OCI-LY1 (cell line): ENCODE measurements at regions not wholly inside any gene's neighbourhood (a gene's known extent, or its start where the extent isn't known, plus 50 kb on each side); places are given as distances from the start of the nearest gene placed in this dataset.
"Not testable (repeated sequence)": the region's sequence is repeated elsewhere in the genome, so short reads cannot be mapped to it uniquely, and the experiment has no call there.

ENCODE experiments used
- H2AFZ ChIP-seq: fragments of 200-600 bp; sonication (generic), shearing (Covaris generic); 2 replicates; pipeline ENCODE4 v1.6.0; 2014; ENCODE audit warnings: antibody characterized with exemption, mild to moderate bottlenecking, low read length
- H3F3A ChIP-seq: fragments of 200-600 bp; sonication (generic), shearing (Covaris generic); 2 replicates; pipeline ENCODE4 v1.6.0; 2014; ENCODE audit warnings: mild to moderate bottlenecking, antibody characterized with exemption, low read length, moderate library complexity; ENCODE audit not compliant: insufficient read depth
- H3K27ac ChIP-seq: fragments of 200-600 bp; sonication (generic); 2 replicates; pipeline ENCODE4 v1.5.1; 2014; ENCODE audit warnings: low read length, mixed run types, mild to moderate bottlenecking, low read depth; ENCODE audit not compliant: poor library complexity, severe bottlenecking
- H3K27me3 ChIP-seq: fragments of 200-600 bp; sonication (generic); 2 replicates; pipeline ENCODE4 v1.6.0; 2014; ENCODE audit warnings: antibody characterized with exemption, mild to moderate bottlenecking, low read length, moderate library complexity; ENCODE audit not compliant: insufficient read depth
- H3K36me3 ChIP-seq: fragments of 200-600 bp; sonication (generic); 2 replicates; pipeline ENCODE4 v1.6.1; 2014; ENCODE audit warnings: mild to moderate bottlenecking, antibody characterized with exemption, low read length, moderate library complexity, mixed read lengths; ENCODE audit not compliant: insufficient read depth
- H3K4me1 ChIP-seq: fragments of 200-600 bp; sonication (generic); 2 replicates; pipeline ENCODE4 v1.5.1; 2014; ENCODE audit warnings: mild to moderate bottlenecking, low read length, moderate library complexity; ENCODE audit not compliant: insufficient read depth, severe bottlenecking
- H3K4me2 ChIP-seq: fragments of 200-600 bp; sonication (generic), shearing (Covaris generic); 2 replicates; pipeline ENCODE4 v1.6.1; 2014; ENCODE audit warnings: low read length
- H3K4me3 ChIP-seq: fragments of 200-600 bp; sonication (generic); 2 replicates; pipeline ENCODE4 v1.5.1; 2014; ENCODE audit warnings: low read length, low read depth, mild to moderate bottlenecking, mixed read lengths; ENCODE audit not compliant: poor library complexity, severe bottlenecking
- H3K79me2 ChIP-seq: fragments of 200-600 bp; shearing (Covaris generic); 2 replicates; pipeline ENCODE4 v1.6.1; 2016; ENCODE audit warnings: mixed run types, low read length, mixed read lengths; ENCODE audit not compliant: insufficient read depth
- H3K9ac ChIP-seq: fragments of 200-600 bp; sonication (generic), shearing (Covaris generic); 2 replicates; pipeline ENCODE4 v1.6.1; 2014; ENCODE audit warnings: mild to moderate bottlenecking, low read length, mixed read lengths
- H3K9me2 ChIP-seq: fragments of 200-600 bp; sonication (generic), shearing (Covaris generic); 2 replicates; pipeline ENCODE4 v1.6.1; 2014; ENCODE audit warnings: low read depth, mild to moderate bottlenecking, low read length, mixed read lengths
- H3K9me3 ChIP-seq: fragments of 200-600 bp; shearing (Covaris generic); 2 replicates; pipeline ENCODE4 v1.6.1; 2014; ENCODE audit warnings: low read length, mixed read lengths
- H4K20me1 ChIP-seq: fragments of 200-600 bp; sonication (generic), shearing (Covaris generic); 2 replicates; pipeline ENCODE4 v1.6.0; 2016; ENCODE audit warnings: mild to moderate bottlenecking, low read length; ENCODE audit not compliant: insufficient read depth
- EZH2 ChIP-seq: fragments of 200-600 bp; sonication (generic), shearing (Covaris generic); IDR thresholded peaks from 2 replicates; pipeline ENCODE4 v1.8.0; 2017; ENCODE audit warnings: borderline replicate concordance, mixed run types, mild to moderate bottlenecking, antibody characterized with exemption, low read length, moderate library complexity, mixed read lengths
- TF ChIP-seq, protein P1 (sequence below): fragments of 200-600 bp; sonication (generic), shearing (Covaris generic); IDR thresholded peaks from 2 replicates; pipeline ENCODE4 v1.5.1; 2017; ENCODE audit warnings: mild to moderate bottlenecking, antibody characterized with exemption, low read length, moderate library complexity, mixed read lengths

DNA sequence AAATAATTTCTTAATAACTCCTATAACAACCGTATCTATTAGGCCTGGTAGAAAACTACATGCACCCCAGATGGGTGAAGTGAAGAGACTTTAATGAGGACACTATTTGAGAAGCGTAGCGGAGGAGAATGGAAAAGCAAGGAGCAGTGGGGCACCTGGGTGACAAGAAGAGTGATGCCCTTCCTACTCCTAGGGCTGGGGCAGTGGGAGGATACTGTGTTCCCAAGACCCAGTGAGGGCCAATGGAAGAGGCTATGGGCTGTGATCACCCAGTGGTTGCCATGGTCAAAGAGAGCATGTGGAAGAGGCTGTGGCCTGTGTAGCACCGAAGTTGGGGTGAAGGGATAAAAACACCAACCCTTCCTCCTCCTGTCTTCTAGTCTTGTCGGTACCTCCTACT is 86.5 kb upstream of the SHISA3 start:
- H3K4me3 ChIP-seq: no peak overlapping the region
- H2AFZ ChIP-seq: no peak overlapping the region
- H4K20me1 ChIP-seq: no peaks in the 10 kb centered on the region
- H3K9me2 ChIP-seq: no peaks in the 10 kb centered on the region
- H3K36me3 ChIP-seq: no peaks in the 10 kb centered on the region
- no peak overlapping the region for H3K9ac ChIP-seq
- no peak overlapping the region for H3K4me2 ChIP-seq
- no peaks in the 10 kb centered on the region for H3K4me1 ChIP-seq
- no peaks in the 10 kb centered on the region for H3F3A ChIP-seq
- no peaks in the 10 kb centered on the region for H3K9me3 ChIP-seq
- H3K79me2 ChIP-seq: no peaks in the 10 kb centered on the region
- H3K27me3 ChIP-seq: no peaks in the 10 kb centered on the region
- no peak overlapping the region for H3K27ac ChIP-seq
- no peak for TF ChIP-seq EZH2
- TF ChIP-seq, protein P1, sequence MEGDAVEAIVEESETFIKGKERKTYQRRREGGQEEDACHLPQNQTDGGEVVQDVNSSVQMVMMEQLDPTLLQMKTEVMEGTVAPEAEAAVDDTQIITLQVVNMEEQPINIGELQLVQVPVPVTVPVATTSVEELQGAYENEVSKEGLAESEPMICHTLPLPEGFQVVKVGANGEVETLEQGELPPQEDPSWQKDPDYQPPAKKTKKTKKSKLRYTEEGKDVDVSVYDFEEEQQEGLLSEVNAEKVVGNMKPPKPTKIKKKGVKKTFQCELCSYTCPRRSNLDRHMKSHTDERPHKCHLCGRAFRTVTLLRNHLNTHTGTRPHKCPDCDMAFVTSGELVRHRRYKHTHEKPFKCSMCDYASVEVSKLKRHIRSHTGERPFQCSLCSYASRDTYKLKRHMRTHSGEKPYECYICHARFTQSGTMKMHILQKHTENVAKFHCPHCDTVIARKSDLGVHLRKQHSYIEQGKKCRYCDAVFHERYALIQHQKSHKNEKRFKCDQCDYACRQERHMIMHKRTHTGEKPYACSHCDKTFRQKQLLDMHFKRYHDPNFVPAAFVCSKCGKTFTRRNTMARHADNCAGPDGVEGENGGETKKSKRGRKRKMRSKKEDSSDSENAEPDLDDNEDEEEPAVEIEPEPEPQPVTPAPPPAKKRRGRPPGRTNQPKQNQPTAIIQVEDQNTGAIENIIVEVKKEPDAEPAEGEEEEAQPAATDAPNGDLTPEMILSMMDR: no peak

DNA sequence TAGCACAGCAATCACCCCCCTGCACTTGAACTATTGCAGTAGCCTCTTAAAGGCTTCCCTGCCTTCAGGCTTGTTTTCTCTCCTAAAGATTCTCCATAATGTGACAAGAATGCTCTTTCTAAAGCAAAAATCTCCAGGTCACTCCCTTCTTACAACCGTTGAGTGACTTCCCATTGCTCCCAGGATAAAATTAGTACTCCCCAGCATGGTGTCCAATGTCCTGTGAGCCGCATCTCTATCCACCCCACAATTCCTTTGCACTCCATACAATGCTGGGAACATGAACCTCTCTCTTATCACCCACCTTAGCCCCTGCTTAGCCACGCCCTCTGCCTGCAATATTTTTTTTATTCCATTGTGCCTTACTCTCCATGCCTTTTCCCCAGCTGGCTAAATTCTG is 85.7 kb upstream of the SHISA3 start:
- Histone ChIP-seq H3K4me2 (no peak overlapping the region), H3K4me1 (no peaks in the 10 kb centered on the region), H3K9ac (no peak overlapping the region), H3K27me3 (no peaks in the 10 kb centered on the region), H3K9me2 (no peaks in the 10 kb centered on the region), H2AFZ (no peak overlapping the region), H4K20me1 (no peaks in the 10 kb centered on the region), H3K4me3 (no peak overlapping the region), H3F3A (no peaks in the 10 kb centered on the region), H3K27ac (no peak overlapping the region), H3K9me3 (no peaks in the 10 kb centered on the region), H3K79me2 (no peaks in the 10 kb centered on the region), H3K36me3 (no peaks in the 10 kb centered on the region)
- no peak for TF ChIP-seq EZH2
- TF ChIP-seq, protein P1: no peak

DNA sequence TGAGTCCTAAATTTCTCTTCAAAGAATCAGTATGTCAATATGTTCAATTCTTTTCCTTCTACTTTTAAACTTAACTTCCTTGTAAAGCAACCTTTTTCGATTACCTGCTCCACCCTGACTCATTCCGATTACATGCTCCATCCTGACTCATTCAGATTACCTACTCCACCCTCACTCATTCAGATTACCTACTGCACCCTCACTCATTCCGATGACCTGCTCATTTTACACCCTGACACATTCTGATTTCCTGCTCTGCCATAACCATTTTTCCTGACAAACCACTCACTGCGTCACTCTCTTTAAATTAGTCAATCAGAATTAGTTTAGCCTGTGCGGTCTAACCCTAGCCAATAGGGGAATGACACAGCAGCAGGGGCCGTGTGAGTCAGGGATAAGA is 83.9 kb upstream of the SHISA3 start:
- H3K36me3 ChIP-seq, H3K9ac ChIP-seq, H2AFZ ChIP-seq, H3K9me3 ChIP-seq, H3K79me2 ChIP-seq, H3K9me2 ChIP-seq, H3K27me3 ChIP-seq, H3K27ac ChIP-seq, H4K20me1 ChIP-seq, H3F3A ChIP-seq, H3K4me1 ChIP-seq, H3K4me2 ChIP-seq, H3K4me3 ChIP-seq: not testable (repeated sequence)

DNA sequence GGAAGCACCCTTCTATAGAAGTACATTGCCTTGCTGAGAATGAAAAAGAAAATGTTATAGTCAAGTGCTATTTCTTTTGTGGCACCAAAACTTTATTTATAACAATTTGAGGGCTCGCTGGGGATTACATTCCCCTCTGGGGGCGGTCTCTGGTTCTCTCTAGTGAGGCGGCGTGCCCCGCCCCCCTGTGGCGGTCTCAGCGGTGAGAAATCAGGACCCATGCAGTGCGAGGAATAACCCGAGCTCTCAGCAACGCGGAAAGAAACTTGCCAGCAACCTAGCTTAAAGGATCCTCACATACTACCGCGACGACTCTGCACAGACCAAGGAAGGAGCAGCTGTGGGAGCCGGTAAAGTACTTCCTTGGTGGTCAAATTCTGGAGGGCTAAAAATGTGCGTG is 83.4 kb upstream of the SHISA3 start:
- Histone ChIP-seq H3F3A (no peaks in the 10 kb centered on the region), H3K9me3 (no peaks in the 10 kb centered on the region), H3K9me2 (no peaks in the 10 kb centered on the region), H3K36me3 (no peaks in the 10 kb centered on the region), H4K20me1 (no peaks in the 10 kb centered on the region), H3K4me3 (no peak overlapping the region), H3K9ac (no peak overlapping the region), H2AFZ (no peak overlapping the region), H3K4me1 (no peaks in the 10 kb centered on the region), H3K27ac (no peak overlapping the region), H3K4me2 (no peak overlapping the region), H3K79me2 (no peaks in the 10 kb centered on the region), H3K27me3 (no peaks in the 10 kb centered on the region)
- no peak for TF ChIP-seq EZH2
- TF ChIP-seq, protein P1: no peak
